KMS-11 (cell line): ENCODE measurements at regions not wholly inside any gene's neighbourhood (a gene's known extent, or its start where the extent isn't known, plus 50 kb on each side); places are given as distances from the start of the nearest gene placed in this dataset.

Experiments
- H2AFZ ChIP-seq: fragments of 200-600 bp; sonication (generic); 2 replicates; pipeline ENCODE4 v1.6.1; 2016; ENCODE audit warnings: antibody characterized with exemption, mixed run types, low read depth
- H3K27ac ChIP-seq: fragments of 200-600 bp; sonication (generic); 2 replicates; pipeline ENCODE4 v1.6.1; 2016; ENCODE audit warnings: mild to moderate bottlenecking, mixed run types
- H3K27me3 ChIP-seq: fragments of 200-600 bp; sonication (generic); 2 replicates; pipeline ENCODE4 v1.6.1; 2017; ENCODE audit warnings: mild to moderate bottlenecking, low read depth, mixed run types, moderate library complexity; ENCODE audit not compliant: insufficient read depth
- H3K36me3 ChIP-seq: fragments of 200-600 bp; sonication (generic); 2 replicates; pipeline ENCODE4 v1.6.1; 2017; ENCODE audit warnings: mild to moderate bottlenecking, mixed run types; ENCODE audit not compliant: insufficient read depth
- H3K4me1 ChIP-seq: fragments of 200-600 bp; sonication (generic); 2 replicates; pipeline ENCODE4 v1.6.1; 2016; ENCODE audit warnings: mild to moderate bottlenecking, low read depth, mixed run types; ENCODE audit not compliant: poor library complexity, severe bottlenecking
- H3K4me2 ChIP-seq: fragments of 200-600 bp; sonication (generic); 2 replicates; pipeline ENCODE4 v1.7.0; 2016; ENCODE audit warnings: mild to moderate bottlenecking, mixed run types
- H3K4me3 ChIP-seq: fragments of 200-600 bp; sonication (generic); IDR thresholded peaks from 2 replicates; pipeline ENCODE4 v1.6.1; 2017; ENCODE audit warnings: low read depth, low read length, mixed read lengths; ENCODE audit not compliant: insufficient read depth
- H3K79me2 ChIP-seq: fragments of 200-600 bp; sonication (generic); 2 replicates; pipeline ENCODE4 v1.6.1; 2016; ENCODE audit warnings: low read depth, mixed run types; ENCODE audit not compliant: insufficient read depth
- H3K9ac ChIP-seq: fragments of 200-600 bp; sonication (generic); 2 replicates; pipeline ENCODE4 v1.6.1; 2016; ENCODE audit warnings: mild to moderate bottlenecking, mixed run types
- H4K20me1 ChIP-seq: fragments of 200-600 bp; sonication (generic); 2 replicates; pipeline ENCODE4 v1.6.1; 2016; ENCODE audit warnings: mild to moderate bottlenecking, mixed run types; ENCODE audit not compliant: insufficient read depth
- TF ChIP-seq, protein P1 (sequence below): fragments of 200-600 bp; sonication (generic); conservative IDR thresholded peaks from 2 replicates; pipeline ENCODE4 v1.6.1; 2017; ENCODE audit warnings: low read depth, mild to moderate bottlenecking, antibody characterized with exemption, low read length, moderate library complexity, mixed read lengths

DNA sequence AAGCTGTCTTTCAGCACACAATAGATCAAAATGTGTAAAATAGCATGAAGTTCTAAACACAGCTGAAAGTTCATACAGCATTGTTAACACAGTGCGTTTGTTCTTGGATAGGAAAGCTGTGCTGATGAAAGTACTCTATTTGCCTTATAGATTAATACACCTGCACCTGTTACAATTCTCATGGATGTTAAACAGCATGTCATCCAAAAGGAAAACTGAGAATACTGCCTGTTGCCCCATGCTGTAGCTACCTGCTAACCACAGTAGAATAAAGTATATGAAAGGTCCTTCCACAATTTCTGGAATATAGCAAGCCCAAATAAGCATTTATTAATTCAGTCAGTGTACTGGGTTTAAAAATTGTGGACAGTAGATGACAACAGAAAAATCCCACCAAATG, 166.7 kb upstream of the DTNA start:
- Histone ChIP-seq H3K27me3 (no peaks in the 10 kb centered on the region), H3K9ac (no peak overlapping the region), H3K27ac (no peak overlapping the region), H3K4me3 (no peak overlapping the region), H2AFZ (no peak overlapping the region), H3K4me2 (no peak overlapping the region), H4K20me1 (no peaks in the 10 kb centered on the region), H3K36me3 (no peaks in the 10 kb centered on the region), H3K79me2 (no peaks in the 10 kb centered on the region), H3K4me1 (peaks cover 22% of the 10 kb centered on the region)
- TF ChIP-seq, protein P1, sequence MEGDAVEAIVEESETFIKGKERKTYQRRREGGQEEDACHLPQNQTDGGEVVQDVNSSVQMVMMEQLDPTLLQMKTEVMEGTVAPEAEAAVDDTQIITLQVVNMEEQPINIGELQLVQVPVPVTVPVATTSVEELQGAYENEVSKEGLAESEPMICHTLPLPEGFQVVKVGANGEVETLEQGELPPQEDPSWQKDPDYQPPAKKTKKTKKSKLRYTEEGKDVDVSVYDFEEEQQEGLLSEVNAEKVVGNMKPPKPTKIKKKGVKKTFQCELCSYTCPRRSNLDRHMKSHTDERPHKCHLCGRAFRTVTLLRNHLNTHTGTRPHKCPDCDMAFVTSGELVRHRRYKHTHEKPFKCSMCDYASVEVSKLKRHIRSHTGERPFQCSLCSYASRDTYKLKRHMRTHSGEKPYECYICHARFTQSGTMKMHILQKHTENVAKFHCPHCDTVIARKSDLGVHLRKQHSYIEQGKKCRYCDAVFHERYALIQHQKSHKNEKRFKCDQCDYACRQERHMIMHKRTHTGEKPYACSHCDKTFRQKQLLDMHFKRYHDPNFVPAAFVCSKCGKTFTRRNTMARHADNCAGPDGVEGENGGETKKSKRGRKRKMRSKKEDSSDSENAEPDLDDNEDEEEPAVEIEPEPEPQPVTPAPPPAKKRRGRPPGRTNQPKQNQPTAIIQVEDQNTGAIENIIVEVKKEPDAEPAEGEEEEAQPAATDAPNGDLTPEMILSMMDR: no peak

DNA sequence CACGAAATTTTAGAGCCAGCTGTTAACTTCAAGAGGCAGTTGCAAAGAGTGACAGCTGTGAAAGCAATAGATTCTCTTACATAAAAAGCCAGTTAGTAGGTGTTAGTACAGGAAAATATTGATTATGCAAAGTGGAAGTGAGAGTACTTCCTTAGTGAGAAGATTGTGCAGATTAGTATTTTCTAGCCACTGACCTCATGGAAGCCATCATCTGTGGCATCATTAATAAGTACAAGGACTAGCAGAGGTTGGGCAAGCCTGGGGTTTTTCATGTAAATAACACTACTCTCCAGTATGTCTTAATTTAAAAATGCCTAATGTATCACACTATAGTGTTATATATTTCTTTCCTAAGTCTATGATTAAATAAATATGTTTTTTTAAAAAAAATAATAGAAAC, 166.2 kb upstream of the DTNA start:
- H3K9ac ChIP-seq: no peak overlapping the region
- H3K79me2 ChIP-seq: no peaks in the 10 kb centered on the region
- peaks cover 22% of the 10 kb centered on the region for H3K4me1 ChIP-seq
- TF ChIP-seq, protein P1: no peak
- no peak overlapping the region for H3K27ac ChIP-seq
- H4K20me1 ChIP-seq: no peaks in the 10 kb centered on the region
- H2AFZ ChIP-seq: no peak overlapping the region
- H3K4me2 ChIP-seq: no peak overlapping the region
- H3K27me3 ChIP-seq: no peaks in the 10 kb centered on the region
- H3K4me3 ChIP-seq: no peak overlapping the region
- H3K36me3 ChIP-seq: no peaks in the 10 kb centered on the region

DNA sequence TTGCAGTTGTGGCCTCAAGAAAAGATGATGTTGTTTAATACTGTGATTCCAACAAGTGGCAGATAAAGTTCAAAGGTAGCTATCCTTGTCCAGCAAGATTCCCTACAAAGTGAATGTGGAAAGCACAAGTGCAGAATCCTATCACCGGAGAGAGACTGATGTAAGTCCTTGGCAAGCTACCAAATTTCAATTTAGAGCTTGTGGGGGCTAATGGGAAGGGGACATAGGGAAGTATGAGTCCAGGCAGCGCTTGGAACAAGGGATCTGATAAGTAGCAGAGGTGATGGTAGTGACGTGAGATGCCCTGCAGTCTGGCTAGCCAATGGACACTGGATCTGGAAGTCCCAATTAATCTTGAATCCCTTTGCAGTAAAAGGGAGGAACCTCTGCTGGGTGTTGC, 165.2 kb upstream of the DTNA start:
- Histone ChIP-seq H3K4me1 (peaks cover 22% of the 10 kb centered on the region), H3K27me3 (no peaks in the 10 kb centered on the region), H3K4me3 (no peak overlapping the region), H3K36me3 (no peaks in the 10 kb centered on the region), H3K27ac (no peak overlapping the region), H3K4me2 (no peak overlapping the region), H2AFZ (no peak overlapping the region), H4K20me1 (no peaks in the 10 kb centered on the region), H3K9ac (no peak overlapping the region), H3K79me2 (no peaks in the 10 kb centered on the region)
- TF ChIP-seq, protein P1: no peak

DNA sequence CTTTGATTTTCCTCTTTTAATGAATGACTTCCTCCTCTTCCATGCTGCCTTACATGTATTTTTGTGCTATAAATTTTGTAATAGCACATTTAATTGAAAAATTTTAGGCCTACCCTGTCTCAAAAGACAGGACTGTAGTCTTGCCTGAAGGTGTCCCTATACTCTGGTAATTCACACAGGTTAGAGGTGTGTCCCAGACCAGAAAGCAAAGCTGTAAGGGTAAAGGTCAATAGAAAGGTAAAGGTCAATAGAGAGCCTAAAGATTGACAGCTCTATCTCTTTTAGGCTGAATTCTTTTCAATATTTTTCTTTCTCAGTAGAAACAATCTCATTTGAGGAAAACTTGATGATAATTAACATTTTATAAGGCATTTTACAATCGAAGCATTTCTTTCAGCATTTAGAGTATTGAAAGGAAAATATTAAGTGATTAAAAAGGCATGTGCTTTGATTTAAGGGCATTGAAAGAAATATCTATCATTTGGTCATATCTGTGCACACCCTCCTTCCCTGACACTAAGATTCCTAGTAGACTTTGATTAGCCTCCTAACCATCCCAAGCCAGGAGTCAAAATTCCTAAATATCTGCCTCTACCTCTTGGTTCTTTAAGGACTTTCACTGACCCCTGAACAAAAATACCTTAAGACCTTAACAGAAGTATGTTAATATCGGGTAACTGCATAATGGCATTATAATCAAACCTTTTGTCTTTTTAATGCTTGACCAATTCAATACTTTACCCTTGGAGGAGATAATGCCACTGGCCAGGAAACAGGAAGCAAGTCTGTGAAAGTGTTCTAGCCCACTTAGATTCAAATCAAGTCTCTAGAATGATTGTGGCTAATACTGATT, 161.8 kb upstream of the DTNA start:
- H2AFZ ChIP-seq: no peak overlapping the region
- peaks cover 22% of the 10 kb centered on the region for H3K4me1 ChIP-seq
- no peak overlapping the region for H3K4me2 ChIP-seq
- H3K79me2 ChIP-seq: no peaks in the 10 kb centered on the region
- H3K27me3 ChIP-seq: no peaks in the 10 kb centered on the region
- H3K4me3 ChIP-seq: no peak overlapping the region
- no peak overlapping the region for H3K27ac ChIP-seq
- TF ChIP-seq, protein P1: no peak
- H3K36me3 ChIP-seq: no peaks in the 10 kb centered on the region
- H3K9ac ChIP-seq: no peak overlapping the region
- H4K20me1 ChIP-seq: no peaks in the 10 kb centered on the region
